ENCODE measurements at regions not wholly inside any gene's neighbourhood (a gene's known extent, or its start where the extent isn't known, plus 50 kb on each side); places are given as distances from the start of the nearest gene placed in this dataset.

DNA sequence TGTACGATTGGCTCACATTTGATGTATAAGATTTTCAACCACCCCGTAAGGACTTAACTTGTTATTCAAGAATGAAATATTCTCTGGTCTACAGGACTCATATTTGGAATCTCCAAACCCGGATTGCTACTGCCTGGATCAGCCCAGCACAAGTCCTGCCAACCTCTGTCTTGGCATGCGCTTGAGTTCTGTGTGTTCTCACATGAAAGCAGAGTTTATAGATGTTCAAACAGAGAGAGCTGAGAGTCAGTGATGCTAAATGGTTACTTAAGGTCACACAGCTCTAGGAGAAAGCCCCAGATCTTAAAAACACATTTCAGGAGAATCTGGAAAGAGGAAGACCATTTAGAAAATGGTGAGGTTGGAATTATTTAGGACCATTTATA is 268.0 kb upstream of the TBL1XR1 start:
- no peak for TF ChIP-seq MYC (IDR thresholded peaks at IDR 0.05; ENCODE audit: low read depth, low read length)
- no peak for TF ChIP-seq GATA2 (IDR thresholded peaks at IDR 0.05; ENCODE audit: insufficient read depth, insufficient read length, low read depth, low read length)
- TF ChIP-seq POLR2A (IDR thresholded peaks at IDR 0.05; ENCODE audit: low read depth, low read length) = no peak
- no peak for TF ChIP-seq MAX (IDR thresholded peaks at IDR 0.05; ENCODE audit: insufficient read depth, insufficient read length)
- TF ChIP-seq EZH2 (IDR thresholded peaks at IDR 0.05; ENCODE audit: borderline replicate concordance, low read depth, low read length, severe bottlenecking) = no peak
- no peak for TF ChIP-seq JUN (IDR thresholded peaks at IDR 0.05; ENCODE audit: borderline replicate concordance, insufficient read depth, insufficient read length, low read depth)
- Histone ChIP-seq H3K9ac (replicated peaks; ENCODE audit: extremely low read depth, insufficient read depth, low read length) (no peak overlapping the region), H3K4me2 (ENCODE audit: insufficient read depth, low read length) (no peak overlapping the region), H3K9me3 (replicated peaks; ENCODE audit: control insufficient read depth, insufficient read depth, low read length) (no peaks in the 10 kb centered on the region), H3K4me1 (ENCODE audit: control insufficient read depth, extremely low read depth, insufficient read depth, low read length) (no peaks in the 10 kb centered on the region), H3K27ac (ENCODE audit: insufficient read depth, low read depth, low read length) (no peak overlapping the region), H3K36me3 (ENCODE audit: control insufficient read depth in 2 of 2, extremely low read depth in 1 of 2, insufficient read depth in 2 of 2, low read length in 2 of 2) (no peaks in the 10 kb centered on the region), H4K20me1 (replicated peaks; ENCODE audit: control insufficient read depth, extremely low read depth, insufficient read depth, low read length) (no peaks in the 10 kb centered on the region), H3K79me2 (ENCODE audit: control insufficient read depth, insufficient read depth, low read length) (no peaks in the 10 kb centered on the region), H3K27me3 (ENCODE audit: control insufficient read depth in 2 of 2, insufficient read depth in 2 of 2, low read length in 2 of 2) (no peaks in the 10 kb centered on the region), H3K9me1 (replicated peaks; ENCODE audit: control insufficient read depth, extremely low read depth, insufficient read depth, low read length) (no peaks in the 10 kb centered on the region), H2AFZ (ENCODE audit: low read depth, low read length) (no peak overlapping the region), H3K4me3 (replicated peaks in 1 of 3; ENCODE audit: insufficient read depth in 1 of 3, low read depth in 1 of 3, low read length in 3 of 3) (no peak overlapping the region)
- dilution Hi-C loops (cut with MboI; ENCODE audit: extremely low pct_ligation_motif_present, low sequenced_read_pairs) = no loop called here
- FAIRE-seq = no peak
- BruUV-seq (replicated peaks) = no TSS peak
- no peak for DNase-seq (ENCODE audit: low read depth, low spot score)
- POLR2A ChIA-PET = no interaction called here
- intact Hi-C loops (cut with micrococcal nuclease) = no loop called here
- CTCF ChIA-PET = no interaction called here

DNA sequence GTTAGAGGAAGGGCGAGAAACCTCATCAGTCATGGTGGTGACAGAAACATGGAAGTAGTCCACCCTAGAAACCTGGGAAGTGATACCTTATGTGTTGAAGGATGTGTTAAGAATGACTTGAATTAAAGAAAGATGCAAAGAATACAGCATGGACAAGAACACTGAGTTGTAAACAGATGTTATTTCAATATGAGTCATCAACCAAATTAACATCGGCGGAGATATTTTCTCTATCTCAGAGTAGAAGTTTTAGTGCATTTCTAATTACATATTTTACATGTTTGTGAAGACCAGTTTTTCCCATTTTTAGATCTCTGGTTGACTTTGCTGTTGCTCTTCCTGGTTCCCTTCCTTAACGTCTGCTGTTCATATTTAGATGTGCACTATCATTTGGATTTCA is 268.8 kb upstream of the TBL1XR1 start:
- dilution Hi-C loops (cut with MboI; ENCODE audit: extremely low pct_ligation_motif_present, low sequenced_read_pairs) = no loop called here
- Histone ChIP-seq H3K27me3 (ENCODE audit: control insufficient read depth in 2 of 2, insufficient read depth in 2 of 2, low read length in 2 of 2) (no peaks in the 10 kb centered on the region), H3K36me3 (ENCODE audit: control insufficient read depth in 2 of 2, extremely low read depth in 1 of 2, insufficient read depth in 2 of 2, low read length in 2 of 2) (no peaks in the 10 kb centered on the region), H3K4me2 (ENCODE audit: insufficient read depth, low read length) (no peak overlapping the region), H3K79me2 (ENCODE audit: control insufficient read depth, insufficient read depth, low read length) (no peaks in the 10 kb centered on the region), H3K4me3 (replicated peaks in 1 of 3; ENCODE audit: insufficient read depth in 1 of 3, low read depth in 1 of 3, low read length in 3 of 3) (no peak overlapping the region), H3K27ac (ENCODE audit: insufficient read depth, low read depth, low read length) (no peak overlapping the region), H3K4me1 (ENCODE audit: control insufficient read depth, extremely low read depth, insufficient read depth, low read length) (no peaks in the 10 kb centered on the region), H3K9me3 (replicated peaks; ENCODE audit: control insufficient read depth, insufficient read depth, low read length) (no peaks in the 10 kb centered on the region), H2AFZ (ENCODE audit: low read depth, low read length) (no peak overlapping the region), H4K20me1 (replicated peaks; ENCODE audit: control insufficient read depth, extremely low read depth, insufficient read depth, low read length) (no peaks in the 10 kb centered on the region), H3K9me1 (replicated peaks; ENCODE audit: control insufficient read depth, extremely low read depth, insufficient read depth, low read length) (no peaks in the 10 kb centered on the region), H3K9ac (replicated peaks; ENCODE audit: extremely low read depth, insufficient read depth, low read length) (no peak overlapping the region)
- no peak for DNase-seq (ENCODE audit: low read depth, low spot score)
- no peak for TF ChIP-seq JUN (IDR thresholded peaks at IDR 0.05; ENCODE audit: borderline replicate concordance, insufficient read depth, insufficient read length, low read depth)
- no peak for TF ChIP-seq POLR2AphosphoS5 (IDR thresholded peaks at IDR 0.05; ENCODE audit: insufficient read depth, low read depth, low read length)
- TF ChIP-seq MYC (IDR thresholded peaks at IDR 0.05; ENCODE audit: low read depth, low read length) = no peak
- TF ChIP-seq FOS (IDR thresholded peaks at IDR 0.05; ENCODE audit: borderline replicate concordance, insufficient read depth, low read length) = no peak
- TF ChIP-seq GATA2 (IDR thresholded peaks at IDR 0.05; ENCODE audit: insufficient read depth, insufficient read length, low read depth, low read length) = no peak
- TF ChIP-seq CTCF (IDR thresholded peaks at IDR 0.05; ENCODE audit: extremely low read depth in 1 of 2, insufficient read depth in 1 of 2, low read depth in 1 of 2, low read length in 2 of 2) = no peak
- TF ChIP-seq EZH2 (IDR thresholded peaks at IDR 0.05; ENCODE audit: borderline replicate concordance, low read depth, low read length, severe bottlenecking) = no peak
- TF ChIP-seq MAX (IDR thresholded peaks at IDR 0.05; ENCODE audit: insufficient read depth, insufficient read length) = no peak
- TF ChIP-seq POLR2A (IDR thresholded peaks at IDR 0.05; ENCODE audit: low read depth, low read length) = no peak
- BruUV-seq (replicated peaks) = no TSS peak
- FAIRE-seq = no peak
- ChIA-PET CTCF (no interaction called here), POLR2A (no interaction called here)
- intact Hi-C loops (cut with micrococcal nuclease) = no loop called here
